Ishikawa (cell line): ENCODE measurements at regions not wholly inside any gene's neighbourhood (a gene's known extent, or its start where the extent isn't known, plus 50 kb on each side); places are given as distances from the start of the nearest gene placed in this dataset.

Experiments
- CEBPB ChIP-seq: IDR thresholded peaks from 2 replicates; pipeline ENCODE4 v1.6.1; 2012
- CREB1 ChIP-seq: IDR thresholded peaks from 2 replicates; pipeline ENCODE4 v1.6.1; 2012; ENCODE audit warnings: low read depth
- EGR1 ChIP-seq: IDR thresholded peaks from 2 replicates; pipeline ENCODE4 v1.6.1; 2012
- EP300 ChIP-seq: IDR thresholded peaks from 2 replicates; pipeline ENCODE4 v1.6.1; 2012; ENCODE audit warnings: borderline replicate concordance
- FOXM1 ChIP-seq: IDR thresholded peaks from 2 replicates; pipeline ENCODE4 v1.6.1; 2012; ENCODE audit warnings: low read depth, borderline replicate concordance
- MAX ChIP-seq: IDR thresholded peaks from 2 replicates; pipeline ENCODE4 v1.6.1; 2012
- NFIC ChIP-seq: IDR thresholded peaks from 2 replicates; pipeline ENCODE4 v1.6.1; 2012
- RAD21 ChIP-seq: IDR thresholded peaks from 2 replicates; pipeline ENCODE4 v1.6.1; 2012; ENCODE audit warnings: low read depth
- REST ChIP-seq: IDR thresholded peaks from 2 replicates; pipeline ENCODE4 v1.6.1; 2012; ENCODE audit warnings: low read depth, mild to moderate bottlenecking
- TAF1 ChIP-seq: IDR thresholded peaks from 2 replicates; pipeline ENCODE4 v1.6.1; 2012; ENCODE audit warnings: low read depth, mild to moderate bottlenecking
- TCF12 ChIP-seq: IDR thresholded peaks from 2 replicates; pipeline ENCODE4 v1.6.1; 2012; ENCODE audit warnings: low read depth
- TEAD4 ChIP-seq: IDR thresholded peaks from 2 replicates; pipeline ENCODE4 v1.6.1; 2012
- USF1 ChIP-seq: IDR thresholded peaks from 2 replicates; pipeline ENCODE4 v1.6.1; 2012
- YY1 ChIP-seq: IDR thresholded peaks from 2 replicates; pipeline ENCODE4 v1.6.1; 2012; ENCODE audit warnings: low read depth
- ZBTB7A ChIP-seq: IDR thresholded peaks from 2 replicates; pipeline ENCODE4 v1.6.1; 2012; ENCODE audit warnings: low read depth

GRCh38 chr22:26912655-26913345 is 255.4 kb downstream of the MIAT start:
- no peak for TF ChIP-seq EP300
- TF ChIP-seq TCF12 = no peak
- no peak for TF ChIP-seq YY1
- no peak for TF ChIP-seq TAF1
- TF ChIP-seq NFIC = no peak
- TF ChIP-seq TEAD4 = no peak
- TF ChIP-seq USF1 = no peak
- TF ChIP-seq CREB1 = no peak
- TF ChIP-seq REST = no peak
- no peak for TF ChIP-seq RAD21
- TF ChIP-seq MAX = no peak
- TF ChIP-seq ZBTB7A = no peak
- TF ChIP-seq EGR1 = no peak
- no peak for TF ChIP-seq FOXM1
- TF ChIP-seq CEBPB = no peak

- TF ChIP-seq TCF12 = no peak
- TF ChIP-seq FOXM1 = no peak
- TF ChIP-seq EGR1 = no peak
- TF ChIP-seq MAX = no peak
- no peak for TF ChIP-seq REST
- TF ChIP-seq EP300 = no peak
- TF ChIP-seq USF1 = no peak
- TF ChIP-seq CEBPB = no peak
- TF ChIP-seq YY1 = no peak
- no peak for TF ChIP-seq RAD21
- TF ChIP-seq CREB1 = no peak
- TF ChIP-seq TAF1 = no peak
- no peak for TF ChIP-seq TEAD4
- no peak for TF ChIP-seq ZBTB7A
- TF ChIP-seq NFIC = no peak
These were observed 257.3 kb downstream of the MIAT start for GRCh38 chr22:26914519-26915185.

GRCh38 chr22:26916236-26916635 is 258.8 kb downstream of the MIAT start:
- no peak for TF ChIP-seq RAD21
- no peak for TF ChIP-seq FOXM1
- no peak for TF ChIP-seq TEAD4
- no peak for TF ChIP-seq TAF1
- TF ChIP-seq MAX = no peak
- TF ChIP-seq EP300 = no peak
- TF ChIP-seq EGR1 = no peak
- TF ChIP-seq YY1 = no peak
- no peak for TF ChIP-seq CREB1
- no peak for TF ChIP-seq ZBTB7A
- no peak for TF ChIP-seq CEBPB
- no peak for TF ChIP-seq USF1
- no peak for TF ChIP-seq REST
- TF ChIP-seq TCF12 = no peak
- TF ChIP-seq NFIC = no peak
